DMS153 treated with DMSO at 0.1 percent for 48 hours (cell line): ENCODE measurements at regions not wholly inside any gene's neighbourhood (a gene's known extent, or its start where the extent isn't known, plus 50 kb on each side); places are given as distances from the start of the nearest gene placed in this dataset.

Experiments
- DNase-seq: peaks from one replicate; lab custom pipeline; 2025; ENCODE audit not compliant: unreplicated experiment; lab: John Stamatoyannopoulos, UW

DNA sequence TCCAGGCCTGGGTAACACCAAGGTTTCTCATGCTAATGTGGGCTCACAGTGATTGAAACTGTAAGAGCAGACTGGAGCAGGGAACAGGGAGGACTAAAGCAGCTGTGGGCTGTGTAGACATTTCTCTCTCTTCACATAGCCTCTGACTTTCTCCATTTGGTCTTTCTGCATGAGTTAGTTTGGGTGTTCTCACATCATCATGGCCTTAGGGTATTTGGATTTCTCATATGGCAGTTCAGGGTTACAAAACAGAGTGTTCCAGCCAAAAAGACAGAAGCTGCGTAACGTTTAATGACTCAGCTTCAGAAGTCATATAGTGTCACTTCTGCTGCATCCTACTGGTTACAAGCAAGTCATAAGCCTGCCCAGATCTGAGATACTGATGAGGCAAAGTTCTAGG is 52.0 kb upstream of the OSBPL8 start:
- DNase-seq = no peak

- DNase-seq = no peak
These were observed 54.8 kb upstream of the OSBPL8 start for GRCh38 chr12:76614364-76614763.

GRCh38 chr12:76618031-76618430 is 58.5 kb upstream of the OSBPL8 start:
- no peak for DNase-seq

GRCh38 chr12:76621582-76622024 is 62.0 kb upstream of the OSBPL8 start:
- peak; percentile 75 for DNase-seq

DNA sequence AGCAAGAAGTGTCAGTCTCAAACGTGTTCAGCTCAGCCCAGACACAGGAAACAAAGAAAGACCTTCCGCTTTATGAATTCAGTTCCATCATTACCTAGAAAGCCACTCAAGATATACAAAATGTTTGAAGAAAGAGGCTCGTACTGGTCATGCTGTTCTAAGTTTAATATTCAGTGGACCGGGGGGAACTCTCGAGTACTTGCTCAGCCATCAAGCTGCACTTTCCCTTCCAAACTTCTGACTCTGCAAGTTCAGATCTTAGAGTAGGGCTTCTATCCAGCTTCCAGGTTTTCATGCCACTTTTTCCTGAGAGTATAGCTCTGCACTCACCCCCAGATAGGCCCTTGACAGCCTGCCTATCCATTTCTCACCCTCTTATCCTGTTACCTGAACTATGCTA is 62.8 kb upstream of the OSBPL8 start:
- DNase-seq = no peak

- no peak for DNase-seq
These were observed 63.3 kb upstream of the OSBPL8 start for GRCh38 chr12:76622915-76623314.

DNA sequence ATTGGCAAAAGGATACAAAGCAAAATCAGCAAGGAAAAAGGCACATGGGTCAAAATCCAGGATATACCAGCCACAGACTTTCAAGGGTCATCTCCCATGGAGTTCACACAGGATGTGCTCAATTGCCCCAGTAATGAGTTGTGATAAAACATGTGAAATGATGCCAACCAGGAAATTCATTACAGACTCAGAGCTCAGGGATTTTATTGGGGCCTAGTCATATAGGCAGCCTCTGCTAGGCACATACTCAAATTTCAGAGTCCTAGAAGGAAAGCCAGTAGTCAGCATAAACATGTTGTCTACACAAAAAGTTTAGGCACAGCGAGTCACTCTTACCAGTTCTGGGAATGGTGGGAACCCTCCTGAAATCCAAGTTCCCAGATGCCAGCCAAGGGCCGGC is 64.4 kb upstream of the OSBPL8 start:
- DNase-seq = peak; percentile 40

GRCh38 chr12:76627346-76628135 is 68.0 kb upstream of the OSBPL8 start:
- no peak for DNase-seq

GRCh38 chr12:76628745-76629144 is 69.2 kb upstream of the OSBPL8 start:
- no peak for DNase-seq

DNA sequence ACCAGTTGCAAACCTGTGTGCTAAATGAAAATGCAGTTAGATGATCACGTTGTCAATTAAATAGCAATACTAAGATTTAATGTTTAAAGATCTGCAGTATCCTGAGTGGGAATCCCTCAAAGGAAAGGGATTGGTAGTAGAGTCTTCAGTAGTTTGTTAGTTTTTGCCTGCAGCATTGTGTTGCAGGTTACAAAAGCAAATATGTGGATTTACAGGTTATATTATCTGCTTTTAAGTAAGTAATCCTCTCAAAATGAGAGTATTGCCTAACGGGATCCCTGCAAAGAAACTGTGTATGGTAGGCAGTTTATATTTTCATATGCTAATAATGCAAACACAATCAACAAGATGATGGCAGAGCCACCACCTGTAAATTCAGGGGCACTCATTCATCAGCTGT is 72.2 kb upstream of the OSBPL8 start:
- no peak for DNase-seq

- DNase-seq = peak; percentile 23
These were observed 73.8 kb upstream of the OSBPL8 start for GRCh38 chr12:76633415-76633814.

GRCh38 chr12:76634133-76634532 is 74.6 kb upstream of the OSBPL8 start:
- peak; percentile 4 for DNase-seq

- no peak for DNase-seq
These were observed 76.6 kb upstream of the OSBPL8 start for GRCh38 chr12:76636121-76636692.

GRCh38 chr12:76637807-76638206 is 78.2 kb upstream of the OSBPL8 start:
- DNase-seq = no peak

DNA sequence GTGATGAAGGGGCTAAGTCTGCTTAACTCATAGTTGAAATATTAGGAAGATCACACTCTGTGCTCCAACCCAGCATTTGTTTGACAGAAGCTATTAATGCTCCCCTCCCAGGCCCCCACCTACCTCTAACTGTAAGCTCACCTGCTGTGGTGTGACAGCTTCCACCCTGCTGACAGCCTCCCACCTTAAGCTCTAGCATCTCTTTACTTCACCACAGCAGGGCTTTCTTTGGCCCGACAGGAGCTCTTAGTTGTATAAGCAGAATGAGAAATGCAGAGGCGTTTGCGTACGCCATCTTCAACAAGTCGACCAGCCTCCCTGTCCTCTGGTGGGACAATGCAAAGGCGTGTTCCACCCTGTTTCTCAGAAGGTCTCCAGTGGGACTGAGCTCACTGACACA is 80.1 kb upstream of the OSBPL8 start:
- DNase-seq = no peak

DNA sequence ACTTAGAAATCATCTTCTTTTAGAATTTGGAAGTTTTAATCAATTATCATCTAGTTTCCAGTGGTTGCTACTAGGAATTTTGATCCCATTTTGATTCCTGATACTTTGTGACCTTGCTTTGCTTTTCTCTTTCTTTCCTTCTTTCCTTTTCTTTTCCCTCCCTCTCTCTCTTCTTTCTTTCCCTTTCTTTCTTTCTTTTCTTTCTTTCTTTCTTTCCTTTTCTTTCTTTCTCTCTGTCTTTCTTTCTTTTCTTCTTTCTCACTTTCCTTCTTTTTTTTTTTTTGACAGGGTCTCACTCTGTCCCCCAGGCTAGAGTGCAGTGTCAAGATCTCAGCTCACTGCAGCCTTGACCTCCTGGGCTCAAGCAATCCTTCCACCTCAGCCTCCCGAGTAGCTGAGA is 81.5 kb upstream of the OSBPL8 start:
- DNase-seq = no peak

- no peak for DNase-seq
These were observed 82.4 kb upstream of the OSBPL8 start for GRCh38 chr12:76641961-76642360.

- no peak for DNase-seq
These were observed 83.9 kb upstream of the OSBPL8 start for GRCh38 chr12:76643438-76643837.

GRCh38 chr12:76644950-76645349 is 85.4 kb upstream of the OSBPL8 start:
- DNase-seq = no peak

DNA sequence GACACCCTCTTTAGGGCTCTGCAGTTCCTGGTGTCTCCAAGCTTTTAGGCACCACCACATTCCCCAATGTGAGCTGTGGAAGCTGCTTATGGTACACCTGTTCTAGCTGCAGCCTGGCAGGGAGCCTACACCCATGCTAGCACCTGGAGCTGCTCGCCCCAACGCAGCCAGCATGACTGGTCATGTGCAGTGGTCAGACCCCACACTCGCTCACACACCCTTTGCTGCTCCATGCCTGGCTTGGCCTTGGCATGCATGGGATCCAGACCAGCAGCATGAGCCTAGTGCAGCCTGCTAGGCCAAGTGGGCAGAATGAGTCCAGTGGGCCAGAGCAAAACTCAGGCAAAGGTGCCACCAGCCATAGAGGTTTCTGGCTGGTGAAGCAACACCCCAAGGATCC is 86.4 kb upstream of the OSBPL8 start:
- DNase-seq = no peak

DNA sequence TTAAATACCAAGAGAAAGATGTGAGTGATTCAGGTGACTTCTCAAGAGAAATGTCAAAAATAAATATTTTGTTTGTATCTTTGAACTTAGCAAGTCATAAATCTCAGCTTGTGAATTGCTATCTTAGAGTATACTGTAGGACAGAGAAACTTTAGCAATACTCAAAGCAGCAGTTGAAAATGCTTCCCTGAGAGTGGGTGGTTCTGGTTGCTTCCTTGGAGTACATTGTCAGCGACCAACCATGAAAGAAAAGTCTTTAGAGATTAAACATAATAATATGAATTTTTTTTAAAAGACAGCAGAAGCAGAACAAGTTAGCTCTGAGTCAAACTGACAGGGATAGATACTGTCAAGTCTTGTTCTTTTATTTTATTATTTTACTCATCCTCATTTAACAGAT is 86.8 kb upstream of the OSBPL8 start:
- DNase-seq = no peak

GRCh38 chr12:76649099-76649498 is 89.5 kb upstream of the OSBPL8 start:
- no peak for DNase-seq

DNA sequence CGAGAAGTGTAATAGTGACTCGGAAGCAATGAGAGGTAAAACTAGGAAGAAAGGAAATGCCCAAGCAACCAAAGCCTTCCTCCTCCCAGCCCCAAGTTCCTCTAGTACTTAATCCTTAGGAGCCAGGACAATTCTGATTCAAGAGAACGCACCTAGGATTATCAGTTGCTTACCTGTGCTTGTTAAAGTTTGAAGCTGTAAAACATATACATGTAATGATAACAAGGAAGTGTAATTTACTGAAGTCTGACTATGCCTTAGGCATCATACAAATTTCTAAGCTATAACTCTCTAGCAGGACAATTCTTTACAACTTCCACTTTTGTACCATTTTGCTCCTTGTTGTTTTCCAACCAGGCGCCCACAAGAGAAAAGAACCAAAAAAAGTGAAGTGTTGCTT is 92.8 kb upstream of the OSBPL8 start:
- DNase-seq = no peak
